GM13977 (cell line): ENCODE measurements at regions not wholly inside any gene's neighbourhood (a gene's known extent, or its start where the extent isn't known, plus 50 kb on each side); places are given as distances from the start of the nearest gene placed in this dataset.

Experiments used
- DNase-seq: peaks from one replicate; pipeline ENCODE4 v3.0.0; 2012; ENCODE audit warnings: low spot score
- in situ Hi-C: fragments of 300-500 bp; cut with MboI; formaldehyde crosslinking; loops from one replicate; pipeline ENCODE4 v1.12.0; 2022; ENCODE audit warnings: low sequenced_read_pairs, low pct_unique_long_range_greater_than_20kb, mixed read lengths, inconsistent platforms; ENCODE audit not compliant: unreplicated experiment
- TF ChIP-seq, protein P1 (sequence below): IDR thresholded peaks from 2 replicates; pipeline ENCODE4 v1.5.1; 2012; ENCODE audit warnings: mild to moderate bottlenecking, control low read depth; ENCODE audit not compliant: insufficient read depth; ENCODE audit errors: extremely low read depth, missing control alignments

DNA sequence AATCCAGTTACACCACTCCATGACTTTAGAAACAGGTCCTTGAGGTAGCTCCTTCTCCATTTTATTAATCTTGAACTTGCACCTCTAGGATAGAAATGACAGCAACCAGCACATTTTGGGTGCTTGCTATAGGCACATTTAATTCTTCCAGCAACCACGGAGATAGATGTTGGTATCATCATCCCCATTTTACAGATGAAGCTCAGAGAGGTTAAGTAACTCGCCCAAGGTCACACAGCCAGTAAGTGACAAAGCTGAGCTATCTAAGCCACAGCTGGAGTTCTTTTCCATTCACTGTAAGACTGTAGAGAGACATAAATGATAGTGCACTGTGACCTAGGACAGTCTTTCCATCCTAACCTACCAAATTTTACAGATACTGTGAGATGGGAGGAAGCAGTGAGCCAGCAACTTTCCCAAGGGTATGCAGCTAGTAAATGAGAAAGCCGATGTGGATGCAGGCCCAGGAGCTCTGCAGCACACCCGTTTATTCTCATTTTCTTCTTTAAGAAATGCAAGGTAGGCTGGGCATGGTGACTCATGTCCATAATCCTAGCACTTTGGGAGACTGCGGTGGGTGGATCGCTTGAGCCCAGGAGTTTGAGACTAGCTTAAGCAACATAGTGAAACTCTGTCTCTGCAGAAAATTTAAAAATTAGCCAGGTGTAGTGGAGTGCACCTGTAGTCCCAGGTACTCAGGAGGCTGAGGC is 103.2 kb downstream of the TBX5 start:
- in situ Hi-C loops, result no loop called here
- DNase-seq, result no peak
- TF ChIP-seq, protein P1, sequence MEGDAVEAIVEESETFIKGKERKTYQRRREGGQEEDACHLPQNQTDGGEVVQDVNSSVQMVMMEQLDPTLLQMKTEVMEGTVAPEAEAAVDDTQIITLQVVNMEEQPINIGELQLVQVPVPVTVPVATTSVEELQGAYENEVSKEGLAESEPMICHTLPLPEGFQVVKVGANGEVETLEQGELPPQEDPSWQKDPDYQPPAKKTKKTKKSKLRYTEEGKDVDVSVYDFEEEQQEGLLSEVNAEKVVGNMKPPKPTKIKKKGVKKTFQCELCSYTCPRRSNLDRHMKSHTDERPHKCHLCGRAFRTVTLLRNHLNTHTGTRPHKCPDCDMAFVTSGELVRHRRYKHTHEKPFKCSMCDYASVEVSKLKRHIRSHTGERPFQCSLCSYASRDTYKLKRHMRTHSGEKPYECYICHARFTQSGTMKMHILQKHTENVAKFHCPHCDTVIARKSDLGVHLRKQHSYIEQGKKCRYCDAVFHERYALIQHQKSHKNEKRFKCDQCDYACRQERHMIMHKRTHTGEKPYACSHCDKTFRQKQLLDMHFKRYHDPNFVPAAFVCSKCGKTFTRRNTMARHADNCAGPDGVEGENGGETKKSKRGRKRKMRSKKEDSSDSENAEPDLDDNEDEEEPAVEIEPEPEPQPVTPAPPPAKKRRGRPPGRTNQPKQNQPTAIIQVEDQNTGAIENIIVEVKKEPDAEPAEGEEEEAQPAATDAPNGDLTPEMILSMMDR, result no peak

DNA sequence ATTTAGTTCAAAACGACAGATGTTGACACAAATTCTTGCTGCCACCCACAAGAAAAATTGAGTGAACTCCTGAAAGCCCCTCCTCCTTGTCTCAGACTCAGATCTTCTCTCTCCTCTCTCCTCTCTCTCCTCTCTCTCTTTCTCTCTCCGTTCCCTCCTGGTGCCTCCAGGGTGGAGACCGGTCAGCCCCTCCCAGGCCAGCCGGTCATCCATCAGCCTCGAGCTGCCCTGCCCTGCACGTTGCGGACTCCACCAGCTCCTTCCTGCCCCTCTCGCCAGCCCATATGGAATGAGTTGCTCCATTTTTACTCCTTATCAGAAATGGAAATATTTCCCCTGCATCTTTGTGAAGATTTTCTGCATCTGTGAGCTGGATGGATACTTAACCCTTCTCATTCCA is 103.8 kb downstream of the TBX5 start:
- in situ Hi-C loops, result no loop called here
- TF ChIP-seq, protein P1, result no peak
- DNase-seq, result no peak

DNA sequence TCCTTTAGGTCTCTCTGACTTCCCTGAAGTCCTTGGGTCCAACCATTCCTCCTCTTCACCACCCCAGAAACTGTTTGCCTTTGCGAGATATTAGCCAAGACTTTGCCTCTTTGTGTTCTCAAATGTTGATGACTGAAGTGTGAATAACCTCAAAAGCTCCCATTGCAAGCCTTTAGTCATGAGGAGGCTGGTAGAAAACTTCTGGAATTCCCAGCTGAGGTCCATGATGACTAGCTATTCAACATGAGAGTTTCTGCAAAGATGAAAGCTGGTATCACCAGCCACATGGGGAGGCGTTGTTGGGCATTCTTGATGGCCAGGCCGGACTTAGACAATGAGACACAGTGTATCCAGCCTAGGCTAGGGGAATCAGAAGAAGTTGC is 111.7 kb downstream of the TBX5 start:
- in situ Hi-C loops, result no loop called here
- no peak for DNase-seq
- TF ChIP-seq, protein P1, result no peak

DNA sequence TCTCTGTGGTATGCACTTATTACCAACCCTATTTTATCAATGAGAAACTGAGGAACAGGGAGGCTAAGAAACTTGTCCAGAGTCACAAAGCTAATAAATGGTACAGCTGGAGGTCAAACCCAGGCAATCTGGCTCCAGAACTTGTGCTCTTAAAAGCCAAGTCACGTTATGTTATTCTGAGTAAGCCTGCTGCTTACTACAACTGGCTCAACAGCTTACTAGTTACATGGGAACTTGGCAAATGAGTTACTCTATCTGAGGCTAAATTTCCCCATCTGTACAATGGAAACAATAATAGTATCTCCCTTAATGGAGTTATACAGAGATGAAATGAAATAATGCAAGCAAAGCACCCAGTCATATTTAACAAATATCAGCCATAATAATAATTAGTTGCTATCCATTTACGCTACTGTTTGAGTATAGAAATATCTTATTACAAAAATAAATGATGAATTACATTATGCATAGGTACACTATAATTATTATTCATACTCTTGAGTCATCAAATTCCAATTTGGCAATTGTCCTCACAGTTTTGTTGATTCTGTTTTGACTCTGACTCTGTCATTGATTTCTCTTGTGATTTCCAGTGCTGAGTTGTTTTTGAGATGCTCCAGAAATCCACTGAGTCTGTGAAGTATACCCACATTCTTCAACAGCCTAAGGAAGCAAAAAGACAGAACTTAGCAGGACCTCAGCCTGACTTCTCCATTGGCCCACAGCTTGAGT is 112.2 kb downstream of the TBX5 start:
- TF ChIP-seq, protein P1, result no peak
- in situ Hi-C loops, result no loop called here

DNA sequence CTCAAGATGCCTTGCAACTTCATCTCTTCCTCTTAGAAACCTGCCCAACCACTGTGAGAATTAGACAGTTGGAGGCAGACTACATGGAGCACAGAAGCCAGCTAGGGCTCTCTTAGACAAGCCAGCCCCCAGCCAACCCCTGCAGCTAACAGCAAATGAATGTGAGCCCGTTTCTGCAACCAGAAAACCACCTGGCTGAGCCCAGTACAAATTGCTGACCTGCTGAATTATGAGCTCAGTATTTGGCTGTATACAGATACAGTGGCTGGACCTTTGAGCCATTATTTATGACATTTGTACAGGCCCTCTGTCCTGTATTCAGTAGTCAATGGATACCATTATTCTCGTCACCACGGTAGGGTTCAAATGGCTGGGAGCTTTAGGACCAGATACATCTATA is 112.9 kb downstream of the TBX5 start:
- no peak for DNase-seq
- TF ChIP-seq, protein P1, result no peak
- in situ Hi-C loops, result no loop called here

More for the DNA sequence above, 112.2 kb downstream of the TBX5 start:
- no peak for DNase-seq

DNA sequence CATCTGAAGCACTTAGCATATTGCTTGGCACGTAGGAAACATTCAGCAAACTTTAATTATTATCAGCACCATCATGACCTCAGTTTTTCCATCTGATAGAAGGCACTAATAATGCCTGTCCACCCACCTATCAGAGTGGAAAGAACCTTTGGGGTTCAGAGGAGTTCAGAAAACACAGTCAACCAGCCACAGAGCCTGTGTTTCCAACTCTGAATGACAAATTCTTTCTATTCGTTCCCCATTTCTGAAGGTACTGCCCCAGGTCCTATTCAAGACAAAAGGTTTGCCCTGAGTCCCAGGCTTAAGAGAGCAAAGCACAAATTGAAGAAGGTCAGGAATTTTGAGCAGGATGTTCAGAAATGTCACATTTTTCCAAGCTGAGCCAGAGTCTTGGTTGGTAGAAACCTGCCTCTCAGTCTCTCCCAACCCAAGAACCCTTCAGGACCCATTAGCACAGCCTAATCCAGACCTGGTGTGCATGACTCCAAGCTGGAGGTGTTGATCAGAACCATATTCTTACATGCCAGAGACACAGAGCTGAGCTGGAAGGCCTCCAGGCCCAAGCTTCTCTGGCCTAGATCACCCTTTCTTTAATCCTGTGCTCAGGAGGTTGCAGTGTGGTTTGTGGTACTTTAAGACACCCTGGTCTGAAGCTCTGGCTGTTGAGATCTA is 114.4 kb downstream of the TBX5 start:
- no peak for DNase-seq
- TF ChIP-seq, protein P1, result no peak
- in situ Hi-C loops, result no loop called here
